22Rv1 (cell line): ENCODE measurements at regions not wholly inside any gene's neighbourhood (a gene's known extent, or its start where the extent isn't known, plus 50 kb on each side); places are given as distances from the start of the nearest gene placed in this dataset.

Experiments
- CTCF ChIP-seq: fragments of 450-650 bp; IDR thresholded peaks from 2 replicates; pipeline ENCODE4 v1.5.1; 2017; ENCODE audit warnings: mild to moderate bottlenecking
- ZFX ChIP-seq: fragments of 450-650 bp; IDR thresholded peaks from 2 replicates; pipeline ENCODE4 v1.6.1; 2017; ENCODE audit warnings: antibody characterized with exemption, borderline replicate concordance

GRCh38 chr12:115755725-115756085 is 521.8 kb downstream of the MED13L start:
- no peak for TF ChIP-seq CTCF
- TF ChIP-seq ZFX = no peak
